GM21737 (cell line): ENCODE measurements at regions not wholly inside any gene's neighbourhood (a gene's known extent, or its start where the extent isn't known, plus 50 kb on each side); places are given as distances from the start of the nearest gene placed in this dataset.
"Not testable (repeated sequence)": the region's sequence is repeated elsewhere in the genome, so short reads cannot be mapped to it uniquely, and the experiment has no call there.

Source experiments
- ATAC-seq: cut with Tn5 transposase; IDR thresholded peaks from one replicate; pipeline ENCODE4 v1.9.1; 2021; ENCODE audit warnings: mild to moderate bottlenecking, moderate library complexity; ENCODE audit not compliant: unreplicated experiment

DNA sequence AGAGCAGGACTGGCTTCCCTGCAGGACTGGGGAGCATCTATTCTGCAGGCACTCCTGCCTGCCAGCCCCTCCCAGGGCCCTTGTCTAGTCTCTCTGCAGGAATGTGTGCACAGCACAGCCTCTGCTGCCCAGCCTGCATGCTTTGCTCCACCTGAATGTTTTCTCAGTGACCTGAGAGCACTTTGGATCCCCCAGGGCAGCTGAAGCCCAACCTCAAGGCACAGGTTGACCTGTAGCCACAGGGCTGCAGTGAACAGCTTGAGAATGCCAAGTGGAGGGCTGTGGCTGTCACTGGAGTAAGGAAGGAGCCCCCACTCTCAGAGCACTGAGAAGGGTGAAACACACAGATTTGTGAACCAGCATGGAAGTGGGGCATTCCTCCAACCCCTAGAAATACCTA, 760.2 kb downstream of the STIM2 start:
- ATAC-seq = no peak

DNA sequence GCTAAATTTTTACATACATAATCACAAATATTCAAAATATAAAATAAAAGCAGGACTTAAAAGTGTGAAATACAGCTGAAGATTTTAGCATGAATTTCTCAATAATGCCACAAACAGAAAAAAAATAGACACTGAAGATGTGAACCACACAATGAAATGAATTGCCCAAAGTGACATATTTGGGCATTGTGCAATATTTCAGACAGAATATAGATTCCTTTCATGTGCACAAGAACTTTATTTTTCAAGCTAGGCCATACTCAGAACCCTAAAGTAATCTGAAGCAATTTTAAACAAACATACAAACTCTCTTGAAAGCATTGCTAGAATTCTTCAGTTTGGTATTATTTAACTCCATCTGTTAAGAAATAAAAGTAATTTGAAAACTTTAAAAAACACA, 764.1 kb downstream of the STIM2 start:
- ATAC-seq = no peak

DNA sequence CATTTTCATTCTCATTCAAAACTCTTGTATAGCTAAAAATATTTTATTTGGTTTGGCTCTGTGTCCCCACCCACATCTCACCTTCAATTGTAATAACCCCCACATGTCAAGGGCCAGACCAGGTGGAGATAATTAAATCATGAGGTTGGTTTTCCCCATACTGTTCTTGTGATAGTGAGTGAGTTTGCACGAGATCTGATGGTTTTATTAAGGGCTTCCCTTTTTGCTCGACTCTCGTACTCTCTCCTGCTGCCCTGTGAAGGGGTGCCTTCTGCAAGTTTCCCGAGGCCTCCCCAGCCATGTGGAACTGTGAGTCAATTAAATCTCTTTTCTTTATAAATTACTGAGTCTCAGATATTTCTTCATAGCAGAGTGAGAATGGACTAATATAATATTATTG, 768.0 kb downstream of the STIM2 start:
- no peak for ATAC-seq

DNA sequence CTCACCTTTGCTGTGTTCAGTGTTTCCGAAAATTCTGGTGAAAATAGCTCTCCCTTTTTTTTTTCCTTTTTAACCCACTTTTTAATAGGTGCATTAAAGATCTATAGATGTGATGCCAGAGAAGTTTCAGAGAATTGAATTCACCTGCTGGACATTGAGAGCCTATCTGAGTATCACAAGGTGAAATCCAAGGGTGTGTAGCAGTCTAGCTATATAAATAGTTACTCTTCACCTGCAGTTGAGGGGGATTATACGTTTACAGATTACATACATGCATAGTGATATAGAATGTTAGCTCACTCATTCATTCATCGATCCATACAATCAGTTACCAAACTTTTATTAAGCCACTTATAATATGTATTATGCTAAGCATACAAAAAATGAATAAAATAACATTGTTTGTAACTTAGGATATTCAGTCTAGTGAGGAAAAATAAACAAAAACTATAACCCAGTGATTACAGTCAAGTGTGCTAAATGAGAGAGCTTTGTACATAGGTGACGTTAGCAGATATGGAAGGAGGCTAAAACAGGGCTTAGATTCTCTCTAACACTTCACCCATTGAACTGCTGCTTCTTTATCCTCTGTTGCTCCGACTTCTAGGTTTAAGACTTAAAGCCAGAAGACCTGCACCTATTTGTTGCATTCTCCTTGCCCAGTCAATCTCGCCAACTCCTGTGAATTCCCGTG, 769.0 kb downstream of the STIM2 start:
- no peak for ATAC-seq

GRCh38 chr4:27635936-27636913, 775.6 kb downstream of the STIM2 start:
- peak; percentile 78 for ATAC-seq

GRCh38 chr4:27638163-27638915, 777.7 kb downstream of the STIM2 start:
- ATAC-seq = no peak

- no peak for ATAC-seq
Measured at GRCh38 chr4:27643101-27643500, 782.5 kb downstream of the STIM2 start.

- no peak for ATAC-seq
Measured at GRCh38 chr4:27648416-27648815, 787.8 kb downstream of the STIM2 start.

DNA sequence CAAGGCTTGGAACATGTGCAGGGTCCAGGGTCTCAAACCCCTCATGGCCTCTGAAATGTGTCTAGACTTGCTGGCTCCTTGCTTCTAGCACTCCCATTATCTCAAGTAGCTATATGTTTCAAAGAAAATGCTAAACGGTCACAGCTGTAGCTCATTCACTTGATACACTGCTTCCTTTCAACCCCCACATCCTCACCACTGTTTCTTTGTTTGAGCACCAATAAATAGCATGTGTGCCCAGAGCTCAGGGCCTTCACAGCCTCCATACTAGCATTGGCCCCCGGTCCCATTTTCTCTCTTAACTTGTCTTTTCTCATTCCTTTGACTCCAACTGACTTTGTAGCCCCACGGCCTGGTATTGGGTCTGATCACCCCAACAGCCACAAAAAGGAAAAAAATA, 801.8 kb downstream of the STIM2 start:
- ATAC-seq = no peak

DNA sequence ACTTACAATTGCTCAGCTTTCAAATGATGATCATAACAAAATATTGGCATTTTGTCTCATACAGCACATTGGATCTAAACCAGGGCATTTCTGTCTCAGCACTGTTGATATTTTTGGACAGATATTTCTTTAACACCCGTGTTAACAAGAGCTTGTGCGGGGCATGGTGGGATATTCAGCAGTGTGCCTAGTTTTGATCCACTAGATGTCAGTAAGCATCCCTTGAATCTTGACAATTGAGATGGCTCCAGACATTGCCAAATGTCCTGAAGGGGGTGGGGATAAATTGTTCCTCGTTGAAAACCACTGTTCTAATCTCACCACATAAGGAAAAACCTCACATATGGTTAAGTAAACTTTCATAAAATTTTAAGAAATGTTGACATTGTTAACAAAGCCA, 806.3 kb downstream of the STIM2 start:
- no peak for ATAC-seq

DNA sequence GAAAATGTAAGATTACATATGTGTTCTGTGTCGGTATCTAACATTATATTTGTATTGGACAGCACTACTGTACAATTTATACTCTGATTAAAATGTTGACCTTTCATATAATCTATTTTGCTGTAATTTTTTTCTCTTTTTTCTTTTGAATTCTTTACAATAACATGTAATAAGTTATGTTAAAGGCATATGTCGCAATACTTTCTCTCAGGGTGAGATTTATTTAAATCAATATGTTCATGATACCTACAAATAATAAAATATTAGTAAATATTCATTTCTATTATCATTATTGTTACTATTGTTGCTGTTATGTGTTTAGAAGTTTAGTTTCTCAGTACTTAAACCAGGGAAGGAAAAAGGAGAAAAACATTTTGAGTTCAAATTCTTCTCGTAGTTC, 807.4 kb downstream of the STIM2 start:
- no peak for ATAC-seq

DNA sequence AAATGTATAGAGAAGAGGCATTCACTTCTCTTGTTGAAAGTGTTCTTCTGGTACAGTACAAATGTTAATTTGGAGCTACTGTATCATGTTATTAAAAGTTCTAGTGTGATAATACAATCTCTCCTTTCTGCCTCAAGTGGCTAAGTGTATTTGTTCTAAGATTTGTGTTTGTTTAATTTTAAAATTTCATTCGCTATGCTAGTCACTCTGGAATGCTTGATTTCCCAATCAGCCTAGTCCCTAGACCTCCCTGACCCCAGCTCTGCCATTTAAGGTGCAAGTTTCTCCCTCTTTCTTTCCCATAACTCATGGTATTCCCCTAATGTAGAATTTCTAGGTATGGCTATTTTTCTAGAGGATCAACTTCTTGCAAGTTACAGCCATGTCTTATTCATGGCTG, 817.4 kb downstream of the STIM2 start:
- ATAC-seq = no peak

DNA sequence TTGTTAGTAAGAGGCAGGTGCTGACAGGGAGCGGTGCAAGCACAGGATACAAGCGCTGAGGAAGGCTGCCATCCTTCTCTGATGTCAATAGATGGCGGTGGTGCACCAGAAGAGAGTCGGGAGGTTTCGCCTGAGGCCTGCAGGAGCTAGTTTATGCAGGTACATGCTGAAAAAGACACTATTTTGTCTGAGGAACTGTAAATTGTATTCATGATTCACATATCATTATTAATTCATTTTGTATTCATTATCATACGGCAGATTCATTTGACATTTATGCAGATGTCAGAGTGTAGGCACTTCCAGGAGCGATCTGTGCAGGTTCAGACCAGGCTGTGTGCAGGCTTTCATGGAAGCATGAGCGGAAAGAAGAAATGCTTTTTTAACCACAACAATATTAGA, 824.0 kb downstream of the STIM2 start:
- peak; percentile 93 for ATAC-seq

DNA sequence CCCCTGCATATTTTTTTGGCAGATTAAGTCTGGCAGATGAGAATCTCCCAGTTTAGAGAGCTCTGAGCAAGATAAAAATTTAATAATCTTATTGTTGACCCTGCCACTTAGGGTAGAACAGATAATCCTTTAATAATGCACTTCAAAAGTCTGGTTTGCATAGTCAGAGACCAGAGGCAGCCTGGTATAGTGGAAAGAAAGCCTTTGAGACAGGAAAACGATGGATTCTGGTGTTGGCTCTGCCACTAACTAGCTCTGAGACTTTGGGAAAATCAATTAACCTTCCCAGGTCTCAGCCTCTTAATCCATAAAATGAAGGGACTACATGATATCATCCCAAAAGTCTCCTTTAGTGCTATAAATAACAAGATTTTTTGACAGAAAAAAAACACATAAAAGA, 824.5 kb downstream of the STIM2 start:
- no peak for ATAC-seq

DNA sequence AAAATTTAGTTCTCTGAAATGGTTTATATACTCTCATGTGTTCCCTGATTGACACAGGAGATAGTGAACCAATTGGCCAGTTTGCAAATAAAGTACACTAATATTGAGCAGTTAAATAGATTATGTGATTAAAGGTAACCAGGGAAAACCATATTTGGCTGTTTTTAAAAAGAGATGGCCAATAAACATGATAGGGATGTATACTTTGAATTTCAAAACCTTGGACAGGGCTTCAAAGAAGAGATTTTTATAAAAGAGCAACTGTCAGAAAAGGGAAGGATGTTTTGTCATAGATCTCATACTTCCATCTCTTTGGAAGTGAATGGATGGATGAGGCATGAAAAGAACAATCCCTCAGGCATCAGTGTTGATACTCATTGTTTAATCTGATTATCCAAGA, 825.3 kb downstream of the STIM2 start:
- ATAC-seq = no peak

DNA sequence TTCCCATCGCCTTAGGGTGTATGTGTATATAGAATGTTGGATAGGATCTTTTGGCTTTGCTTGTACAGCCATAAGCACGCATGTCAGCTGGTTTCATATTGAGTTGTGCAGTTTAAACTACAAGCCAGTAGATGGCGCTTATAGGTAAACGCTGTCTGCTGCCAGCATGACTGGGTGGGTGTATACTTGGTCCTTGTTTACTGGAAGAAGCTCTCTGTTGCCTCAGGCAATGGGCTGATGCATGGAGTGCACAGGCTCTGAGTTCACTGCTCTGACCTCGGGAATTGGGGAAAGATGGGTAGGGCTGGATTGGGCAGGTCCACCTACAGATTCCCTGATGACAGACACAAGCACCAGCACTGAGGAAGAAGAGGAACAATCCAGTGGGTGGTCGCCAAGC, 831.5 kb downstream of the STIM2 start:
- no peak for ATAC-seq

DNA sequence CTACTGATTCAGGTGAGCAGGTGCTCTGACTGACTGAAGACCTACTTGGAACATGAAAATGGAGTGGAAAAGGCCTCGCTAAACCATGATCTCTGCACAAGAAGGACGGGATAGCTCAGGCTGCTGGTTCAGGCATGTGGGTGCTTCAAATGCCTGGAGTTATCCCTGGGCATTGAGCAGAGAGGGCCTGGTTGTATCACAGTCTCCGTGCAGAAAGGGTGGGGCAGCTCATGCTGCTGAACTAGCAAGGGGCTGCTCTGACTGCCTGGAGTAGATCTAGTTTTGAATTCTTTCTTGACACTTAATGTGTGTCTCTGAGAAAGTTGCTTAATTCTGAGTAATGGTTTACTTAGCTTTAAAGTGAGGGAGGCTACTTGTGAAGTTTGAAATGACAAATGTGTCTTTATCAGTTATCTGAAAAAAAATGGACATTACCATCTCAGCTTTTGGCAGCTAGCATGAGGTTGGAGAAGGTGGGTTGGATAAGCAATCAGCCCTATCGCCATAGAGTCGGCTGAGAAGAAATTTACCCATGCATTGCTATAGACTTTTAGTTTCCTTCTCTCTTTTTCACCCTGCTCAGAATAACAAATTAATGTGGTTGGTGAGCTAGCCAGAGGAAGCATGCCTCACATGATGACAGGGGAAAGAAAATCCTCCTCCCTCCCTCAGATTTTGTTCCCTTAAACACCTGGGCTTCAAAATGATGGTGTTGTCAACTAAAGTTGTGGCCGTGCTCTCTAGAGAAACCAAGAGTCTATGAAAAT, 832.4 kb downstream of the STIM2 start:
- ATAC-seq = no peak

DNA sequence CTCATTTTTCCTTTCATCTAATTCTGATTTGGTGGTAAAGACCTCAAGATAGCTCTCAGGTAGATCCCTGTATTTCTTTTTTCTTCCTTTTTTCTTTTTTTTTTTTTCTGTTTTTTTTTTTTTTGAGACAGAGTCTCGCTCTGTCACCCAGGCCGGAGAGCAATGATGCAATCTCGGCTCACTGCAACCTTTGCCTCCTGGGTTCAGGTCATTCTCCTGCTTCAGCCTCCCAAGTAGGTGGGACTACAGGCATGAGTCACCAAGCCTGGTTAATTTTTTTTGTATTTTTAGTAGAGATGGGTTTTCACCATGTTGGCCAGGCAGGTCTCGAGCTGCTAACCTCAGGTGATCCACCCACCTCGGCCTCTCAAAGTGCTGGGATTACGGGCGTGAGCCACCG, 835.6 kb downstream of the STIM2 start:
- ATAC-seq = not testable (repeated sequence)

GRCh38 chr4:27701606-27702005, 841.0 kb downstream of the STIM2 start:
- ATAC-seq = no peak

DNA sequence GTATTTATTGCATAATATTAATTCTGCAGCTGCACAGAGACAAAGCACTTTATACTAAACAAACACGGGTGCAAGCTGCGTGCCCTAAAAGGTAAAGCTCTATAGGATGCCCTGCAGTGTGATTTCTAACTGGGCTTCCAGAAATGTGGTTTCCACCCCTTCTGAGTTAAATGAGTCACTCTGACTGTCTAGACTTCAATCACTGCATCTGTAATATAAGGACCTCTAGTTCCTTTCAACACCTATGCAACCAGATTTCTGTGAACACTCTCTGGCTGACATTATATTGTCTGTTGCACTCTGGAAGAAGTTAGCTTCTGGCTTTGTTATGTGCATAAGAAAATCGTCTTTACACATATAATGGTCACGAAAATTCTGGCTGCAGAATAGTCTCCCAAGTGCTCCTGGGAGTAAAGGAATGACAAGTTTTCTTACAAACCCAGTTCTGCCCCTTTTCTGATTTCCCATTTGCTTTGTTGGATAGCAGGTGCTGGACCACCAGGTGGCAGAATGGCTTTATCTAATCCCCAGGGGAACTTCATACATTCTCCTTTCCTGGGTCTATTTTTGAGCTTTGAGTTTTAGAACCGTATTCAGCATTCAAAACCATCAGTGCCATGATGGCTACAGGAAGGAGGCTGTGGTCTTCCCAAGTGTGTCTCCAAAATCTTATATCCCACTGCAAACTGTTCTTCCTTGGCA, 842.2 kb downstream of the STIM2 start:
- no peak for ATAC-seq
